GM12892 (cell line): ENCODE measurements at regions not wholly inside any gene's neighbourhood (a gene's known extent, or its start where the extent isn't known, plus 50 kb on each side); places are given as distances from the start of the nearest gene placed in this dataset.

Experiments used
- POLR2A ChIP-seq: IDR thresholded peaks from 2 replicates; pipeline ENCODE4 v1.6.1; 2011; ENCODE audit warnings: low read depth, low read length, control low read depth
- POLR2AphosphoS5 ChIP-seq: IDR thresholded peaks from 2 replicates; pipeline ENCODE4 v1.6.1; 2011; ENCODE audit warnings: low read depth, low read length, control low read depth
- TAF1 ChIP-seq: IDR thresholded peaks from 2 replicates; pipeline ENCODE4 v1.6.1; 2011; ENCODE audit warnings: low read depth, mild to moderate bottlenecking, control low read depth, low read length, borderline replicate concordance

GRCh38 chr22:33142282-33143055, 84.3 kb upstream of the SYN3 start:
- TF ChIP-seq POLR2A = no peak
- TF ChIP-seq POLR2AphosphoS5 = no peak
- no peak for TF ChIP-seq TAF1
